ENCODE measurements at regions not wholly inside any gene's neighbourhood (a gene's known extent, or its start where the extent isn't known, plus 50 kb on each side); places are given as distances from the start of the nearest gene placed in this dataset.

DNA sequence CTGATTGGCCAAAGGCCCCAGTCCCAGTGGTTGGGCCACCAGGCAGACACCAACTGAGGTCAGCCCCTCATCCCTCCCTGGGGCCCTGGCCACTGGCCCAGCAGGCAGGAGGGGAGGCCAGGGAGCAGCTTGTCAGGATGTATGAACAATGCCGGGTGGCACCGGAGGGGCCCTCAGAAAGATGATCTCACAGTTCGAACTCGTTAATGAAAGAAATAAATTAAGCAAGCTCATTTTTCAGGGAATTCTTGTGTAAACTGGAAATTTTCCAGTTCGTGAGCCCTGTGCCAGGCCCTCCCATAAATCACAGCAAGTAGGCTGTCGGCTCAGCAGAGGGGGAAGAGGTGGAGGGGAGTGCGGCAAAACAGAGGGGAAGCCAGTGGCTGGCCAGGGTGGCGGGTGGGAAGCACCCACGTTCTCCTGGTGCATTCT, 177.0 kb upstream of the VASH1 start:
- WGBS (ENCODE audit: insufficient coverage), result 72% methylated on average over 9 of the region's 9 CpGs
- ATAC-seq (no peak), DNase-seq (no peak)
- Histone ChIP-seq H3K9me3 (ENCODE audit: control insufficient read depth, insufficient read depth, low read length) (no peaks in the 10 kb centered on the region), H3K27me3 (ENCODE audit: control insufficient read depth, insufficient read depth, low read length) (no peaks in the 10 kb centered on the region), H3K27ac (ENCODE audit: low read length) (no peak overlapping the region), H3K4me3 (ENCODE audit: low read length) (no peak overlapping the region), H3K4me1 (ENCODE audit: control insufficient read depth, insufficient read depth, low read length) (no peaks in the 10 kb centered on the region), H3K36me3 (ENCODE audit: control insufficient read depth, insufficient read depth, low read length) (no peaks in the 10 kb centered on the region)
- TF ChIP-seq, protein P1, sequence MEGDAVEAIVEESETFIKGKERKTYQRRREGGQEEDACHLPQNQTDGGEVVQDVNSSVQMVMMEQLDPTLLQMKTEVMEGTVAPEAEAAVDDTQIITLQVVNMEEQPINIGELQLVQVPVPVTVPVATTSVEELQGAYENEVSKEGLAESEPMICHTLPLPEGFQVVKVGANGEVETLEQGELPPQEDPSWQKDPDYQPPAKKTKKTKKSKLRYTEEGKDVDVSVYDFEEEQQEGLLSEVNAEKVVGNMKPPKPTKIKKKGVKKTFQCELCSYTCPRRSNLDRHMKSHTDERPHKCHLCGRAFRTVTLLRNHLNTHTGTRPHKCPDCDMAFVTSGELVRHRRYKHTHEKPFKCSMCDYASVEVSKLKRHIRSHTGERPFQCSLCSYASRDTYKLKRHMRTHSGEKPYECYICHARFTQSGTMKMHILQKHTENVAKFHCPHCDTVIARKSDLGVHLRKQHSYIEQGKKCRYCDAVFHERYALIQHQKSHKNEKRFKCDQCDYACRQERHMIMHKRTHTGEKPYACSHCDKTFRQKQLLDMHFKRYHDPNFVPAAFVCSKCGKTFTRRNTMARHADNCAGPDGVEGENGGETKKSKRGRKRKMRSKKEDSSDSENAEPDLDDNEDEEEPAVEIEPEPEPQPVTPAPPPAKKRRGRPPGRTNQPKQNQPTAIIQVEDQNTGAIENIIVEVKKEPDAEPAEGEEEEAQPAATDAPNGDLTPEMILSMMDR (IDR thresholded peaks at IDR 0.05), result no peak
- Mint-ChIP-seq H3K36me3 (no peaks in the 10 kb centered on the region), H3K9me3 (no peaks in the 10 kb centered on the region), H3K27ac (no peak overlapping the region), H3K4me3 (no peak overlapping the region), H3K4me1 (no peaks in the 10 kb centered on the region), H3K27me3 (ENCODE audit: low read depth in 2 of 2) (peaks cover 0 to 3% of the 10 kb centered on the region in 2 donors)
- intact Hi-C loops (cut with micrococcal nuclease), result no loop called here

GRCh38 chr14:76585616-76586015, 175.7 kb upstream of the VASH1 start:
- WGBS (ENCODE audit: insufficient coverage), result 44% methylated on average over 5 of the region's 8 CpGs
- Mint-ChIP-seq H3K4me3 (no peak overlapping the region), H3K27ac (no peak overlapping the region), H3K9me3 (no peaks in the 10 kb centered on the region), H3K36me3 (no peaks in the 10 kb centered on the region), H3K27me3 (ENCODE audit: low read depth in 2 of 2) (peaks cover 0 to 3% of the 10 kb centered on the region in 2 donors), H3K4me1 (no peaks in the 10 kb centered on the region)
- Histone ChIP-seq H3K9me3 (ENCODE audit: control insufficient read depth, insufficient read depth, low read length) (no peaks in the 10 kb centered on the region), H3K4me1 (ENCODE audit: control insufficient read depth, insufficient read depth, low read length) (no peaks in the 10 kb centered on the region), H3K36me3 (ENCODE audit: control insufficient read depth, insufficient read depth, low read length) (no peaks in the 10 kb centered on the region), H3K27me3 (ENCODE audit: control insufficient read depth, insufficient read depth, low read length) (no peaks in the 10 kb centered on the region), H3K27ac (ENCODE audit: low read length) (no peak overlapping the region), H3K4me3 (ENCODE audit: low read length) (no peak overlapping the region)
- intact Hi-C loops (cut with micrococcal nuclease), result no loop called here
- TF ChIP-seq, protein P1 (IDR thresholded peaks at IDR 0.05), result no peak
- ATAC-seq (no peak), DNase-seq (no peak)

DNA sequence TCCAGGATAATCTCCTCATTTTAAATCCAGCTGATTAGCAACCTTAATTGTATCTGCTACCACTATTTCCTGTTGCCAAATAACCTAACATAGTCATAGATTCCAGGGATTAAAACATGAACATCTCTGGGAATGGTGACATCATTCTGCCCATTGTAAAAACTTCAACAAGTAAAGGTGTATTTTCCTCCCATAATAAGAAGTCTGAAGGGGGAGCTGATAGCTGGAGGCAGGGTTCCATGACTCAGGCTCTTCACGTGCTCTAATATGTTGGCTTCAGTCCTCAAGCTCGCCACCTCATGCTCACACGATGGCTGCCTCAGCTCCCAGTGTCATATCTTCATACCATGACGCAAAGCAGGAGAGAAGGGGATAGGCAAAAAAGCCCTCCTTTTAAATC, 172.0 kb upstream of the VASH1 start:
- H3K27me3 ChIP-seq (ENCODE audit: control insufficient read depth, insufficient read depth, low read length), result no peaks in the 10 kb centered on the region
- no peaks in the 10 kb centered on the region for H3K4me1 Mint-ChIP-seq
- TF ChIP-seq, protein P1 (IDR thresholded peaks at IDR 0.05), result no peak
- H3K4me3 Mint-ChIP-seq, result no peak overlapping the region
- no peaks in the 10 kb centered on the region for H3K9me3 Mint-ChIP-seq
- ATAC-seq (no peak), DNase-seq (no peak)
- H3K4me1 ChIP-seq (ENCODE audit: control insufficient read depth, insufficient read depth, low read length), result no peaks in the 10 kb centered on the region
- no peaks in the 10 kb centered on the region for H3K9me3 ChIP-seq (ENCODE audit: control insufficient read depth, insufficient read depth, low read length)
- H3K36me3 ChIP-seq (ENCODE audit: control insufficient read depth, insufficient read depth, low read length), result no peaks in the 10 kb centered on the region
- H3K27ac Mint-ChIP-seq, result no peak overlapping the region
- no peak overlapping the region for H3K27ac ChIP-seq (ENCODE audit: low read length)
- intact Hi-C loops (cut with micrococcal nuclease), result no loop called here
- peaks cover 0 to 6% of the 10 kb centered on the region in 2 donors for H3K27me3 Mint-ChIP-seq (ENCODE audit: low read depth in 2 of 2)
- H3K36me3 Mint-ChIP-seq, result no peaks in the 10 kb centered on the region
- WGBS (ENCODE audit: insufficient coverage), result 94% methylated on average over 4 of the region's 4 CpGs
- no peak overlapping the region for H3K4me3 ChIP-seq (ENCODE audit: low read length)

- H3K4me1 Mint-ChIP-seq, result no peaks in the 10 kb centered on the region
- no peak overlapping the region for H3K4me3 ChIP-seq (ENCODE audit: low read length)
- no peaks in the 10 kb centered on the region for H3K36me3 ChIP-seq (ENCODE audit: control insufficient read depth, insufficient read depth, low read length)
- TF ChIP-seq, protein P1 (IDR thresholded peaks at IDR 0.05), result no peak
- H3K4me3 Mint-ChIP-seq, result no peak overlapping the region
- no peak overlapping the region for H3K27ac Mint-ChIP-seq
- H3K36me3 Mint-ChIP-seq, result no peaks in the 10 kb centered on the region
- no peak for DNase-seq
- H3K9me3 ChIP-seq (ENCODE audit: control insufficient read depth, insufficient read depth, low read length), result no peaks in the 10 kb centered on the region
- intact Hi-C loops (cut with micrococcal nuclease), result no loop called here
- H3K27me3 ChIP-seq (ENCODE audit: control insufficient read depth, insufficient read depth, low read length), result no peaks in the 10 kb centered on the region
- no peaks in the 10 kb centered on the region for H3K9me3 Mint-ChIP-seq
- no peak for ATAC-seq
- H3K4me1 ChIP-seq (ENCODE audit: control insufficient read depth, insufficient read depth, low read length), result no peaks in the 10 kb centered on the region
- H3K27me3 Mint-ChIP-seq (ENCODE audit: low read depth in 2 of 2), result peaks cover 0 to 5% of the 10 kb centered on the region in 2 donors
- 68% methylated on average over 9 of the region's 10 CpGs for WGBS (ENCODE audit: insufficient coverage)
- no peak overlapping the region for H3K27ac ChIP-seq (ENCODE audit: low read length)
Measured at GRCh38 chr14:76591266-76591665, 170.0 kb upstream of the VASH1 start.
